DMS114 treated with DMSO at 0.1 percent for 48 hours (cell line): ENCODE measurements at regions not wholly inside any gene's neighbourhood (a gene's known extent, or its start where the extent isn't known, plus 50 kb on each side); places are given as distances from the start of the nearest gene placed in this dataset.

Experiments
- DNase-seq: peaks from one replicate; lab custom pipeline; 2025; ENCODE audit not compliant: unreplicated experiment; lab: John Stamatoyannopoulos, UW

GRCh38 chr18:22069916-22070315, 99.5 kb upstream of the GATA6 start:
- no peak for DNase-seq

- DNase-seq, result no peak
These were observed 96.0 kb upstream of the GATA6 start for GRCh38 chr18:22073411-22073810.

- no peak for DNase-seq
These were observed 94.9 kb upstream of the GATA6 start for GRCh38 chr18:22074282-22075070.

- DNase-seq, result no peak
These were observed 89.4 kb upstream of the GATA6 start for GRCh38 chr18:22080035-22080434.

- DNase-seq, result no peak
These were observed 87.0 kb upstream of the GATA6 start for GRCh38 chr18:22082408-22082807.

GRCh38 chr18:22084547-22084946, 84.8 kb upstream of the GATA6 start:
- no peak for DNase-seq

- DNase-seq, result no peak
These were observed 82.4 kb upstream of the GATA6 start for GRCh38 chr18:22086973-22087372.

GRCh38 chr18:22088029-22088428, 81.4 kb upstream of the GATA6 start:
- DNase-seq, result no peak

- DNase-seq, result no peak
These were observed 80.3 kb upstream of the GATA6 start for GRCh38 chr18:22088996-22089640.

- no peak for DNase-seq
These were observed 78.0 kb upstream of the GATA6 start for GRCh38 chr18:22091341-22091740.

- no peak for DNase-seq
These were observed 75.5 kb upstream of the GATA6 start for GRCh38 chr18:22093731-22094357.

GRCh38 chr18:22094358-22094734, 75.0 kb upstream of the GATA6 start:
- DNase-seq, result no peak

GRCh38 chr18:22098563-22098989, 70.8 kb upstream of the GATA6 start:
- DNase-seq, result no peak

GRCh38 chr18:22099925-22100324, 69.5 kb upstream of the GATA6 start:
- no peak for DNase-seq

GRCh38 chr18:22101731-22102130, 67.7 kb upstream of the GATA6 start:
- DNase-seq, result no peak

GRCh38 chr18:22102953-22103646, 66.3 kb upstream of the GATA6 start:
- DNase-seq, result no peak

- no peak for DNase-seq
These were observed 65.8 kb upstream of the GATA6 start for GRCh38 chr18:22103647-22104031.

GRCh38 chr18:22106536-22107292, 62.7 kb upstream of the GATA6 start:
- no peak for DNase-seq

- no peak for DNase-seq
These were observed 60.7 kb upstream of the GATA6 start for GRCh38 chr18:22108674-22109073.

GRCh38 chr18:22109535-22109934, 59.9 kb upstream of the GATA6 start:
- DNase-seq, result no peak

- DNase-seq, result no peak
These were observed 58.9 kb upstream of the GATA6 start for GRCh38 chr18:22110461-22110924.
